ENCODE measurements at regions not wholly inside any gene's neighbourhood (a gene's known extent, or its start where the extent isn't known, plus 50 kb on each side); places are given as distances from the start of the nearest gene placed in this dataset.

- no peak for TF ChIP-seq CTCF (IDR thresholded peaks at IDR 0.05)
- no peak for TF ChIP-seq POLR2A (IDR thresholded peaks at IDR 0.05)
Measured at GRCh38 chr5:61918611-61919010, 387.4 kb upstream of the KIF2A start.
